NB4 (cell line): ENCODE measurements at regions not wholly inside any gene's neighbourhood (a gene's known extent, or its start where the extent isn't known, plus 50 kb on each side); places are given as distances from the start of the nearest gene placed in this dataset.
A peak's percentile ranks its signal among the peaks of the same experiment; 100 is the strongest.

Experiments used
- DNase-seq: peaks from one replicate; pipeline ENCODE4 v3.0.0; 2010; ENCODE audit warnings: low read depth
- H3K4me3 ChIP-seq: one replicate; pipeline ENCODE4 v1.5.1; 2011; ENCODE audit warnings: mild to moderate bottlenecking, low read depth, low read length, moderate library complexity
- CTCF ChIP-seq: IDR thresholded peaks from one replicate; pipeline ENCODE4 v1.5.1; 2012; ENCODE audit warnings: low read depth, low read length
- MAX ChIP-seq: IDR thresholded peaks from 2 replicates; pipeline ENCODE4 v1.6.1; 2011; ENCODE audit warnings: low read depth, low read length
- MYC ChIP-seq: IDR thresholded peaks from 2 replicates; pipeline ENCODE4 v1.6.1; 2011; ENCODE audit warnings: low read depth, low read length
- POLR2A ChIP-seq: IDR thresholded peaks from 2 replicates; pipeline ENCODE4 v1.6.1; 2011; ENCODE audit warnings: mild to moderate bottlenecking; ENCODE audit not compliant: insufficient read length; ENCODE audit errors: extremely low read depth

- H3K4me3 ChIP-seq: no peak overlapping the region
- DNase-seq: no peak
- no peak for TF ChIP-seq MAX
- no peak for TF ChIP-seq POLR2A
- no peak for TF ChIP-seq CTCF
Measured at GRCh38 chr5:2137444-2138050, 254.8 kb upstream of the IRX4 start.

GRCh38 chr5:2136728-2137333, 254.1 kb upstream of the IRX4 start:
- H3K4me3 ChIP-seq: no peak overlapping the region
- no peak for DNase-seq
- no peak for TF ChIP-seq MAX
- TF ChIP-seq POLR2A: no peak
- TF ChIP-seq CTCF: no peak
- TF ChIP-seq MYC: no peak

GRCh38 chr5:2135833-2136232, 253.1 kb upstream of the IRX4 start:
- DNase-seq: no peak
- H3K4me3 ChIP-seq: no peak overlapping the region
- no peak for TF ChIP-seq POLR2A
- TF ChIP-seq MYC: no peak
- no peak for TF ChIP-seq CTCF
- TF ChIP-seq MAX: no peak

- no peak for DNase-seq
- no peak overlapping the region for H3K4me3 ChIP-seq
- peak; percentile 0 for TF ChIP-seq CTCF
- TF ChIP-seq POLR2A: no peak
Measured at GRCh38 chr5:2135354-2135753, 252.6 kb upstream of the IRX4 start.

- H3K4me3 ChIP-seq: no peak overlapping the region
- no peak for DNase-seq
- no peak for TF ChIP-seq MYC
- no peak for TF ChIP-seq MAX
- no peak for TF ChIP-seq POLR2A
Measured at GRCh38 chr5:2134543-2135292, 252.0 kb upstream of the IRX4 start.

GRCh38 chr5:2133936-2134335, 251.2 kb upstream of the IRX4 start:
- no peak for DNase-seq
- H3K4me3 ChIP-seq: no peak overlapping the region
- TF ChIP-seq CTCF: no peak
- TF ChIP-seq MYC: no peak
- TF ChIP-seq POLR2A: no peak
- TF ChIP-seq MAX: no peak
